NCI-H2196 (cell line): ENCODE measurements at regions not wholly inside any gene's neighbourhood (a gene's known extent, or its start where the extent isn't known, plus 50 kb on each side); places are given as distances from the start of the nearest gene placed in this dataset.

ENCODE experiments used
- DNase-seq: peaks from one replicate; lab custom pipeline; 2025; ENCODE audit not compliant: unreplicated experiment; lab: John Stamatoyannopoulos, UW

- DNase-seq, result no peak
These were observed 430.6 kb downstream of the DTHD1 start for GRCh38 chr4:36712013-36712412.

DNA sequence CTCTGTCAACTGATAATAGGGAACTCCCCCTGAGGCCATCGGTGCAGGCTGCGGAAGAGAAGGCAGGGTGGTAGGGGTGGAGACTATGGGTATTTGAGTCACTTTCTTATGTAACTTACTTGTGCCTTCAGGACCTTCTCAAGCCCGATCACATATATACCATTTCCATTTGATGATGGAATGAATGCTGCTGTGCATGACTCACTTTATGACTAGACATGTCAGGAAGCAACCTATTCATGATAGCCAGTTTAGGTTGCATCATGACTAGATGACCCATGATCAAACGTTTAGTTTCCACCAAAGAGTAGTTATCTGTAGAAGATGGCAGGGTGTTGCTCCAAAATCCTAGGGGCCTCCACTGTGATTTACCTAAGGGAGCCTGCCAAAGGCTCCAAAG, 435.5 kb downstream of the DTHD1 start:
- DNase-seq, result no peak

DNA sequence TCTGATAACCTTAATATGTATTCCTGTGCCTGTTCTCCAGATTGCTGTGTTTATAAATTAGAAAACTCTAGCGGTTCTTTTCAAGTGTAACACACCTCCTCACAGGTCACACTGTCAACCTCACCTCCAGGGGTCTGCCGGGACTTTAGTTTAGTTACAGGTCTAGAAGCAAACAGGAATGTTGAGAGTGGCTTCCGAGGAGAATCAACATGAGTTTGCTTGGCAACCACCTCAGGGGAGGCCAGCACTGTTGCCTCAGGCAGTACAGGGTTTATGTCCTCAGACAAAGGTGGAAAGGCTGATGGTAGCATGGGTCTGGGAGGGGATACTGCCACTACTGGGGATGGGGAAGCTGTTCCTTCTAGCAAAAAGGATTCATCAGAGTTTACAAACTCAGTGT, 438.0 kb downstream of the DTHD1 start:
- DNase-seq, result no peak

DNA sequence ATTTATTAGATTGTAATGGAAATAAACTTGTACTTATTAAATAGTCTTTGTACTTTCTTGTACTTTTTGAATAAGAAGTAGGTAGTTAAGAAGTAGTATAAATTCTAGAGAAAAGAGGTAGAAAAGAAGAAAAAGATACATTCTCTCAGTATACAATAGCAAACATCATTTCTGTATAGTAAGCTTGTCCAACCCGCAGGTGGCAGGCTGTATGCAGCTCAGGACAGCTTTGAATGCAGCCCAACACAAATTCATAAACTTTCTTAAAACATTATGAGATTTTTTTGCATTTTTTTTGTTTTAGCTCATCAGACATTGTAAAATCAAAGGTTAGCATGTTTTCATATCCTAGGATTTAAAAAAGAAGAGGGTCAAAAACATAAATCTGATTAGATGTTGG, 441.6 kb downstream of the DTHD1 start:
- DNase-seq, result no peak

DNA sequence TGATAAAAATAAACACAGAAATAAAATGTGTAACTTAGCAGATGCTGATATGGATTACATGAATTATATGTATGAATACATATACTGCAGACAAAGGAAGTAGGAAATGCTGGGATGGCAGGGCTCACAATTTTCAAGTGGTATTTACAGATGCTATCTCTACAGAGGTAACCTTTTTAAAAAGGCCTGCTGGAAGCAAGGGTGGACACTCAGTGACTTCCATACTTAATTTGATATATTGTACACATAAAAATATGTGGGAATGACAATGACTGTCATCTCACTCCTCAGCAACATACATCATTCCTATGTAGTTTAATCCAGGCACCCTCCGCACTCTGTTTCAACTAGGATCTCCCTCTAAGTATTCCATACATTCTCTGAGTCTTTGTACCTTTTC, 452.9 kb downstream of the DTHD1 start:
- no peak for DNase-seq

DNA sequence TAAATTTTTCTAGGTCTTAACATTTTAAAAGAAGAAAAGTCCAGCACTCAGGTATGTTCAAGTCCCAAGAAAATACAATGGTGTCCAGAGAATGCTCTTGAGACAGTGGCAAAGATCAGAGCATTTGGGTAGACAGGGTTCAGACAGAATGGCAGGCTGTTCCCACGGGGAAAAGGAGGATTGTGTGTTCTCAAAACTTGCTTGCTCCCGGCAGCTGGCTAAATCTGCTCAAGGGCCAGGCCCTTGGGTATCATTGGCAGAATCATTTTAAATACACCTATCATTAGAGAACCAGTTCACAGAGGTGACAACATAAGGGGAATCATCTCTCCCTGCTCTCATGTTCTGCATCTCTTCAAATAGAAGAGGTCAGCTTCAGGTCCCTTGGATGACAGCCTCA, 456.3 kb downstream of the DTHD1 start:
- no peak for DNase-seq

GRCh38 chr4:36740796-36741310, 459.4 kb downstream of the DTHD1 start:
- no peak for DNase-seq

DNA sequence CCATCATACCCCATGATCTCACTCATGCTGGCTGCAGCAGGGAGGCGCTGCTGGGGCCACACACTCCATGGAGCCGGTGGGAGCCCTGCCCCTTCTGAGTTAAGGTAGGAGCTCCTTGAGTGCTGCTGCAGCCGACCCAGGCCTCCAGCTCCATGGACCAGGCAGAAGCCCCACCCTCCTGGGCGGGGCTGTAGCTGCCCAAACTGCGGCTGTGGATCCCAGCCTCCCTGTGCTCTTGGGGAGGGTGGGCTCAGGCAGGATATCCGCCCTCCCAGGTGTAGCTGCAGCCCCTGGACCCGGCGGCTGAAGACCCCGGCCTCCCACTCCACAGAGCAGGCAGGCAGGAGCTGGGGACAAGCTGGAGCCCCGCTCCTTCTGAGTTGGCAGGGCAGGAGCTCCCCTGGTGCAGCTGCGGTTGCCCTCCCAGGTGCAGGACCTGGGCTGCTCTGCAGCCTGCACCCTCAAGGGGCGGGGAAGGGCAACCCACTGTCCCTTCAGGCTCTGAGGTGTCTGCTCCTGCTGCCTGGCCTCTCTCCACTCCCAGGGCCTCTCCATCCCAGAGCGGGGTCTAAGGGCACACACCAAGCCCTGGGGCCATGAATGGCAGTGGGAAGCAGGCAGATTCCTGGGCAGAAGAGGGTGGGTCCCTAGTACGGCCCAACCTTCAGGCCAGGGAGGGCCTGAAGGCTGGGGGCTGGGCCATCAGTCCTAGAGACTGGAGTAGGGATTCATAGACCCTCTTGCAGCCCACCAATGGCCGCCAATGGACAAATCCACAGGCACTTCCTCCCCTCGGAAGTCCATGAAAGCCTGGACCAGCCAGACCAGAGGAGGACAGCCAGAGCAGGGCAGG, 466.1 kb downstream of the DTHD1 start:
- DNase-seq, result no peak

GRCh38 chr4:36753048-36753447, 471.6 kb downstream of the DTHD1 start:
- no peak for DNase-seq

GRCh38 chr4:36757580-36758311, 476.3 kb downstream of the DTHD1 start:
- DNase-seq, result no peak

DNA sequence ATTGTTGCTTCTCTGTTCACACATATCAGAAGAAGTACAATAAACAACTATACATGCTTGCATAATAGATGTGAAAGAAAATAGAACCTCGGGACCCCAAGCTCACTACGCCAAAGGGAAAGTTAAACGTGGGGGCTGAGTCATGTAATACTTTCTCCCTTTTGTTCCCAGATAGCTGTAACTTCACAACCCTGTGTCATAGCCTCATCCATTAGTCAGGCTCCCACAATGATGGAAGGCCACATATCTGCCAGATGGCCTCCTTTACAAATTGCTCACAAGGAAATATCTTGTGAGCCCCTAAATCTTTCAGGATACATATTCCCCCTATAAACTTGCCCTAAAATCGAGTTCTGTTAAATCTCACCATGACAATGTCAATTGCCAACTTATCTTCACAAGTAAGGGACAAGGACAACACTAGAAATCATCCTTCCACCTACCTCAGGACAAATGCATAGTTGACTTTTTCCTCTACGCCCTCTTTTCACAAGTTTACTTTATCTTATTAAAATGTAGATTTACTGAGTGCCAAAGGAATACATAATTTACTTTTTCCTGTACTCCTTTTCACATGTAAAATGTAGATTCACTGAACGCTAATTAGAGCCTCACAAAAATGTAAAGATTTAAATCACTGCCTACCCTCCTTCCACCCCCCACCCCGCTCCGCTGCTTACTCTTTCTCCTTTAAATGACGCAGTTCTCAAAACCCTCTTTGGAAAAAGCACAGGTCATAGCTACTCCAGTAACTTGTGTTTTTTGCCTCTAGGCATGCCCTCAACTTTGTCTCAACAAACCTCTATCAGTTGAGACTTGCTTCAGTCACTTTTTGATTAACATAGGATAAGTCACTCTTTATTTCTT, 477.1 kb downstream of the DTHD1 start:
- DNase-seq, result no peak

DNA sequence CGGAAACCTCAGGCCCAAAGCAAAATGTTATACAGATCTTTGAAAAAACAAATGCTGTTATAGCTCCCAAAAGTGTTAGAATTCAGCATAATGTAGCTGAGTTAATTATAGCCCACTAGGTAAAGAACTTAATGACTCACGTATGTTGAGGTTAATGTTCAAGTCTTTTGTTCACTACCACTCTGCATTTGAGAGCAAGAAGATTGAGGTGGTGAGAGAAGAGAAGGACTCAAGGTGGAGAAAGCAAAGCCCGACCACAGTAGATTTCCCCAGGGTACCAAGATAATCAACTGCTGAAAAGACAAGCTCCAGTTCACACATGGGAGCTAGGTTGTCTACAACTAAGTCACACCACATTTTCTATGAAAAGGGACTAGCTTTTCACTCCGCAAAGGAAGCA, 480.2 kb downstream of the DTHD1 start:
- DNase-seq, result no peak

GRCh38 chr4:36763814-36764213, 480.7 kb upstream of the NWD2 start:
- no peak for DNase-seq

DNA sequence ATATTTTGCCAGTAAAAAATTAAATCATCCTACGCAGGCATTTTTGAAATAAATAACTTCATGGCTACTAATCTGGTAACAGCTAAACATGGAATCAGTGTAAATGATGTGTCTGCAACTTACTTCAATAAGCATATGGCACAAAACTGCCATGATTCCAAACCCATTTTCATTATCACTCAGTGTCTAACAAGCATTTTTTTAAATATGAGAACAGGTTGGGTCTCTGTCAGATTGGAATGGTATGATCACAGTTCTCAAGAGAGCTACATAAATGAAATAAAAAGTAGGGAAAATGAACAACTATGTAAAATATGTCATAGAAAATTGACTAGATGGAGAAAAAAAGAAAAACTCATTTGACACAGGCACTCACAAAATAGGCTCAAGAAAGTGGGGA, 476.9 kb upstream of the NWD2 start:
- no peak for DNase-seq

GRCh38 chr4:36771411-36772153, 473.0 kb upstream of the NWD2 start:
- no peak for DNase-seq

DNA sequence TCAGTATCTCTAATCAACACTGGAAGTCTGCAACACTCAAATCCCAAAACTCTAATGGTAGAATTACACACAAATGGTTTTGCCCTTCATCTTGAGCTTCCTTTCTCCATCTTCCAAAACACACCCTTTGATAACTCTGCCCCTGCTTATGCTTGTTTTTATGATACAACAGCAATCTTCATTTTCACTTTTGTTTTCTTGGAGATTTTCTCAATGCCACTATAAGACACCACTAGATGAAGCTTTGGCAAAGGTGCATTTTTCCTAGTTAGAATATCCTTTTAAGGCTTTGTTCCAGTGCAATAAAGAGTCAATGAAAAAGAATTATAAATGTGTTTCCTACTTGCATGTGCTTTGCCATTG, 472.4 kb upstream of the NWD2 start:
- DNase-seq, result no peak

DNA sequence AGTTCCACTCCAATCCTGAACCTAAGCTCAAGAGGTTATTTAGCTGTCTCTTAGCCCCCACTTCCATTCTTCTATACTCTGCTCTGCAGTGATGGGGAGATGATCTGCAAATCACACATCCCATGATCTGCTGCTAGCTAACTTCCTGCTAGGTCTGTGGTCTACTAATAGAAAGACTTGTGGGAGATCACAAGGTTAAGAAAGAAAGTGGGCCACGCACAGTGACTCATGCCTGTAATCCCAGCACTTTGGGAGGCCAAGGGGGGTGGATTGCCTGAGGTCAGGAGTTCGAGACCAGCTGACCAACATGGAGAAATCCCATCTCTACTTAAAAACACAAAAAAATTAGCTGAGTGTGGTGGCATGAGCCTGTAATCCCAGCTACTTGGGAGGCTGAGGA, 471.1 kb upstream of the NWD2 start:
- DNase-seq, result no peak

DNA sequence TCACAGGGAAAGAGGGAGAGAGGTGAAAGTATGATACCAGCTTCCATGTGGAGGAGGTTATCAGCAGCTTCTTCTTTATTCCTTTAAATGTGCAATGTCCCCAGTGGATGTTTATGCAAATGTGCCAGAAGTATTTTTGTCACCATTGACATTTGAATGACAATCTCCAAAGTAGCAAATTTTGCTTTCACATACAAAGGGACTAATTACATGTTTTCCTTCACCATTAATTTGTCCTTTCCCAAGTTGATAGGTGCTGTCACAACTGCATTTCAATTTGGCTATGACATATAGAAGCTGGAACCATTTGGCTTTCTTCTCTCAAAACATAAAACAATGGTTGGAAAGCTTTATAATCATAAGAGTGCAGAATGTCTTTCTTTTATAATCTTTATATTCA, 469.0 kb upstream of the NWD2 start:
- no peak for DNase-seq

- no peak for DNase-seq
These were observed 464.9 kb upstream of the NWD2 start for GRCh38 chr4:36779601-36780000.

- no peak for DNase-seq
These were observed 458.6 kb upstream of the NWD2 start for GRCh38 chr4:36785973-36786372.

DNA sequence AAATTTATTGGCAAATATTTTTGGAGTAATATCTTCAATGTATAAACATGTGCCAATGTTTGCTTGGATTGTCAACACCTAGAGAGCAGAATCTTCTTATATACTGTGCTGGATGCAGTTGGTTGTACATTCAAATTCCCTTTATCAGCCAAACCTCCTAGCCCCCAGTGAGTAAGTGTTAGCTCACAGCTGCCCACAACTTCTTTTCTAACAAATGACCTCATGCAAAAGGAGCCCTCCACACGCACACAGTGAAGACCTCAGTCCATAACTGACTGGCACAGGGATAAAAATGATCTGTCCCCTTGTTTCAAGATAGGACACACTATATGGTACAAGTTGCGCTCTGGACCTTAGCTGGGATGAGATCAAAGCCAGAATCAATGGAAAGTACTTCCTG, 458.0 kb upstream of the NWD2 start:
- no peak for DNase-seq
